Breast epithelium (tissue), 3 donors: ENCODE measurements at regions not wholly inside any gene's neighbourhood (a gene's known extent, or its start where the extent isn't known, plus 50 kb on each side); places are given as distances from the start of the nearest gene placed in this dataset.

Experiments
- POLR2AphosphoS5 ChIP-seq, 3 donors: sonication (generic); formaldehyde crosslinking; IDR thresholded peaks; one replicate each; pipeline ENCODE4 v1.6.1; 2017; ENCODE audit warnings: antibody characterized with exemption in 3 of 3
- TF ChIP-seq, protein P1 (sequence below), 3 donors: fragments of 450-650 bp; IDR thresholded peaks; one replicate each; pipeline ENCODE4 v1.5.1; 2016 to 2017; ENCODE audit warnings: antibody characterized with exemption in 3 of 3, mild to moderate bottlenecking in 3 of 3, moderate library complexity in 3 of 3

DNA sequence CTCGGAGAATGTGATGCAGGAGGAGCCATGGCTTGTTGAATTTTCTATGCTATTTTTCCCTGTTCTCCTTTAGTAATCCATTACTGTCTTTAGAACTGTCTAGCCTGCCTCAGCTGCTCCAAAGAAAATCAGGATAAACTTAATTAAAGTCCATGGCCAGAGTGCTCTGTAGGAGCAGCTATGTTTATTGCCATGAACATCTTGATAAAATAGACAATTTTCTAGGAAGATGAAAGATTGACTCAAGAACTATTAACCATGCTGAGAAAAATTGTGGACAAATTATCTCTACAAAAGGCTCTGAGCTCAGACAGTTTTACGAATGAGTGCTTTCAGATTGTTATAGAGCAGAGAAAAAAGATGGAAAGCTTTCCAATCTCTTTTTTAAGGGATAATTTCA is 193.0 kb downstream of the TTC32 start:
- TF ChIP-seq, protein P1, sequence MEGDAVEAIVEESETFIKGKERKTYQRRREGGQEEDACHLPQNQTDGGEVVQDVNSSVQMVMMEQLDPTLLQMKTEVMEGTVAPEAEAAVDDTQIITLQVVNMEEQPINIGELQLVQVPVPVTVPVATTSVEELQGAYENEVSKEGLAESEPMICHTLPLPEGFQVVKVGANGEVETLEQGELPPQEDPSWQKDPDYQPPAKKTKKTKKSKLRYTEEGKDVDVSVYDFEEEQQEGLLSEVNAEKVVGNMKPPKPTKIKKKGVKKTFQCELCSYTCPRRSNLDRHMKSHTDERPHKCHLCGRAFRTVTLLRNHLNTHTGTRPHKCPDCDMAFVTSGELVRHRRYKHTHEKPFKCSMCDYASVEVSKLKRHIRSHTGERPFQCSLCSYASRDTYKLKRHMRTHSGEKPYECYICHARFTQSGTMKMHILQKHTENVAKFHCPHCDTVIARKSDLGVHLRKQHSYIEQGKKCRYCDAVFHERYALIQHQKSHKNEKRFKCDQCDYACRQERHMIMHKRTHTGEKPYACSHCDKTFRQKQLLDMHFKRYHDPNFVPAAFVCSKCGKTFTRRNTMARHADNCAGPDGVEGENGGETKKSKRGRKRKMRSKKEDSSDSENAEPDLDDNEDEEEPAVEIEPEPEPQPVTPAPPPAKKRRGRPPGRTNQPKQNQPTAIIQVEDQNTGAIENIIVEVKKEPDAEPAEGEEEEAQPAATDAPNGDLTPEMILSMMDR (IDR thresholded peaks at IDR 0.05) = no peak
- no peak for TF ChIP-seq POLR2AphosphoS5 (IDR thresholded peaks at IDR 0.05)
